ENCODE measurements at regions not wholly inside any gene's neighbourhood (a gene's known extent, or its start where the extent isn't known, plus 50 kb on each side); places are given as distances from the start of the nearest gene placed in this dataset.

DNA sequence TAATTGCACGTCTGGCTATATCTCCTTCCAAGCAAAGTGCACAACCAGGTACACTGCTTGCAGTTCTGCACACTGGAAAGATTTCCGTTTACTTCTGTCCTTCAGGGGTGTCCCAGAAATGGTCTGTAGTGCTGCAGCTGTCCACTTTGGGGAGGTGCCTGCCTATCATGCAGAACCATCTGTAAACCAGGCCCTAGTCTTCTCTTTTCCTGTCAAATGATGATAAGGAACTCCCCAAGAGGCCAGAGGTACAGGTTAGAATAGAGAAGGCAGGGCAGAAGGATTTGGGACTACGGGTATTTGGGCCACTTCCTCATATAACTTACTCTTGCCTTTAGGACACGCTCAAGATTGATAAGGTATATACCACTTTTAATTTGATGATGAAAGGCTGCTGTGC, 746.9 kb downstream of the FAT4 start:
- TF ChIP-seq, protein P1, sequence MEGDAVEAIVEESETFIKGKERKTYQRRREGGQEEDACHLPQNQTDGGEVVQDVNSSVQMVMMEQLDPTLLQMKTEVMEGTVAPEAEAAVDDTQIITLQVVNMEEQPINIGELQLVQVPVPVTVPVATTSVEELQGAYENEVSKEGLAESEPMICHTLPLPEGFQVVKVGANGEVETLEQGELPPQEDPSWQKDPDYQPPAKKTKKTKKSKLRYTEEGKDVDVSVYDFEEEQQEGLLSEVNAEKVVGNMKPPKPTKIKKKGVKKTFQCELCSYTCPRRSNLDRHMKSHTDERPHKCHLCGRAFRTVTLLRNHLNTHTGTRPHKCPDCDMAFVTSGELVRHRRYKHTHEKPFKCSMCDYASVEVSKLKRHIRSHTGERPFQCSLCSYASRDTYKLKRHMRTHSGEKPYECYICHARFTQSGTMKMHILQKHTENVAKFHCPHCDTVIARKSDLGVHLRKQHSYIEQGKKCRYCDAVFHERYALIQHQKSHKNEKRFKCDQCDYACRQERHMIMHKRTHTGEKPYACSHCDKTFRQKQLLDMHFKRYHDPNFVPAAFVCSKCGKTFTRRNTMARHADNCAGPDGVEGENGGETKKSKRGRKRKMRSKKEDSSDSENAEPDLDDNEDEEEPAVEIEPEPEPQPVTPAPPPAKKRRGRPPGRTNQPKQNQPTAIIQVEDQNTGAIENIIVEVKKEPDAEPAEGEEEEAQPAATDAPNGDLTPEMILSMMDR (IDR thresholded peaks at IDR 0.05; ENCODE audit: low read depth, low read length, missing input control): no peak
- TF ChIP-seq SP1 (IDR thresholded peaks at IDR 0.05) (no peak), EGR1 (IDR thresholded peaks at IDR 0.05; ENCODE audit: low read depth in 2 of 2) (no peak), RAD21 (IDR thresholded peaks at IDR 0.05) (no peak), REST (IDR thresholded peaks at IDR 0.05) (no peak), ATF3 (IDR thresholded peaks at IDR 0.05) (no peak), JUND (IDR thresholded peaks at IDR 0.05) (no peak), GABPA (IDR thresholded peaks at IDR 0.05 in 1 of 2, conservative IDR thresholded peaks at IDR 0.05 in 1 of 2) (no peak), YY1 (IDR thresholded peaks at IDR 0.05) (no peak), TAF1 (conservative IDR thresholded peaks at IDR 0.05) (no peak)
- TF ChIP-seq, protein P2, sequence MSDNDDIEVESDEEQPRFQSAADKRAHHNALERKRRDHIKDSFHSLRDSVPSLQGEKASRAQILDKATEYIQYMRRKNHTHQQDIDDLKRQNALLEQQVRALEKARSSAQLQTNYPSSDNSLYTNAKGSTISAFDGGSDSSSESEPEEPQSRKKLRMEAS (IDR thresholded peaks at IDR 0.05): no peak
- TF ChIP-seq, protein P3, sequence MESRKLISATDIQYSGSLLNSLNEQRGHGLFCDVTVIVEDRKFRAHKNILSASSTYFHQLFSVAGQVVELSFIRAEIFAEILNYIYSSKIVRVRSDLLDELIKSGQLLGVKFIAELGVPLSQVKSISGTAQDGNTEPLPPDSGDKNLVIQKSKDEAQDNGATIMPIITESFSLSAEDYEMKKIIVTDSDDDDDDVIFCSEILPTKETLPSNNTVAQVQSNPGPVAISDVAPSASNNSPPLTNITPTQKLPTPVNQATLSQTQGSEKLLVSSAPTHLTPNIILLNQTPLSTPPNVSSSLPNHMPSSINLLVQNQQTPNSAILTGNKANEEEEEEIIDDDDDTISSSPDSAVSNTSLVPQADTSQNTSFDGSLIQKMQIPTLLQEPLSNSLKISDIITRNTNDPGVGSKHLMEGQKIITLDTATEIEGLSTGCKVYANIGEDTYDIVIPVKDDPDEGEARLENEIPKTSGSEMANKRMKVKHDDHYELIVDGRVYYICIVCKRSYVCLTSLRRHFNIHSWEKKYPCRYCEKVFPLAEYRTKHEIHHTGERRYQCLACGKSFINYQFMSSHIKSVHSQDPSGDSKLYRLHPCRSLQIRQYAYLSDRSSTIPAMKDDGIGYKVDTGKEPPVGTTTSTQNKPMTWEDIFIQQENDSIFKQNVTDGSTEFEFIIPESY (IDR thresholded peaks at IDR 0.05): no peak
